ENCODE measurements at regions not wholly inside any gene's neighbourhood (a gene's known extent, or its start where the extent isn't known, plus 50 kb on each side); places are given as distances from the start of the nearest gene placed in this dataset.

- Histone ChIP-seq H3K36me3 (ENCODE audit: insufficient read depth, low read length) (no peaks in the 10 kb centered on the region), H2AFZ (ENCODE audit: low read length) (no peak overlapping the region), H3K4me3 (ENCODE audit: insufficient read depth, low read length) (no peak overlapping the region), H4K20me1 (ENCODE audit: insufficient read depth, low read length) (no peaks in the 10 kb centered on the region), H3K27ac (ENCODE audit: low read depth, low read length) (no peak overlapping the region), H3K9me3 (ENCODE audit: low read depth, low read length) (no peaks in the 10 kb centered on the region), H3K4me1 (ENCODE audit: insufficient read depth, low read length) (no peaks in the 10 kb centered on the region), H3K4me2 (ENCODE audit: insufficient read depth, low read length) (no peak overlapping the region), H3K79me2 (ENCODE audit: insufficient read depth, low read length) (no peaks in the 10 kb centered on the region), H3K27me3 (ENCODE audit: insufficient read depth, low read length) (no peaks in the 10 kb centered on the region)
- no peak for DNase-seq (ENCODE audit: insufficient read length, low spot score, missing footprints)
- no peak for TF ChIP-seq CTCF (IDR thresholded peaks at IDR 0.05; ENCODE audit: extremely low read depth, low read depth, low read length)
Measured at GRCh38 chr13:65555962-65556361, 1674.2 kb downstream of the PCDH9 start.

- Histone ChIP-seq H3K27me3 (ENCODE audit: insufficient read depth, low read length) (no peaks in the 10 kb centered on the region), H3K4me3 (ENCODE audit: insufficient read depth, low read length) (no peak overlapping the region), H3K4me1 (ENCODE audit: insufficient read depth, low read length) (no peaks in the 10 kb centered on the region), H3K9me3 (ENCODE audit: low read depth, low read length) (no peaks in the 10 kb centered on the region), H3K4me2 (ENCODE audit: insufficient read depth, low read length) (no peak overlapping the region), H4K20me1 (ENCODE audit: insufficient read depth, low read length) (no peaks in the 10 kb centered on the region), H3K27ac (ENCODE audit: low read depth, low read length) (no peak overlapping the region), H3K36me3 (ENCODE audit: insufficient read depth, low read length) (no peaks in the 10 kb centered on the region), H2AFZ (ENCODE audit: low read length) (no peak overlapping the region), H3K79me2 (ENCODE audit: insufficient read depth, low read length) (no peaks in the 10 kb centered on the region)
- no peak for TF ChIP-seq CTCF (IDR thresholded peaks at IDR 0.05; ENCODE audit: extremely low read depth, low read depth, low read length)
- DNase-seq (ENCODE audit: insufficient read length, low spot score, missing footprints), result no peak
Measured at GRCh38 chr13:65553096-65553727, 1676.9 kb downstream of the PCDH9 start.

GRCh38 chr13:65551208-65551607, 1678.9 kb downstream of the PCDH9 start:
- Histone ChIP-seq H3K4me3 (ENCODE audit: insufficient read depth, low read length) (no peak overlapping the region), H3K27ac (ENCODE audit: low read depth, low read length) (no peak overlapping the region), H2AFZ (ENCODE audit: low read length) (no peak overlapping the region), H3K79me2 (ENCODE audit: insufficient read depth, low read length) (no peaks in the 10 kb centered on the region), H3K36me3 (ENCODE audit: insufficient read depth, low read length) (no peaks in the 10 kb centered on the region), H3K4me2 (ENCODE audit: insufficient read depth, low read length) (no peak overlapping the region), H4K20me1 (ENCODE audit: insufficient read depth, low read length) (no peaks in the 10 kb centered on the region), H3K27me3 (ENCODE audit: insufficient read depth, low read length) (no peaks in the 10 kb centered on the region), H3K9me3 (ENCODE audit: low read depth, low read length) (no peaks in the 10 kb centered on the region), H3K4me1 (ENCODE audit: insufficient read depth, low read length) (no peaks in the 10 kb centered on the region)
- DNase-seq (ENCODE audit: insufficient read length, low spot score, missing footprints), result no peak
- TF ChIP-seq CTCF (IDR thresholded peaks at IDR 0.05; ENCODE audit: extremely low read depth, low read depth, low read length), result no peak

GRCh38 chr13:65540175-65540574, 1690.0 kb downstream of the PCDH9 start:
- Histone ChIP-seq H3K9me3 (ENCODE audit: low read depth, low read length) (no peaks in the 10 kb centered on the region), H2AFZ (ENCODE audit: low read length) (no peak overlapping the region), H3K36me3 (ENCODE audit: insufficient read depth, low read length) (no peaks in the 10 kb centered on the region), H3K27ac (ENCODE audit: low read depth, low read length) (no peak overlapping the region), H3K4me2 (ENCODE audit: insufficient read depth, low read length) (no peak overlapping the region), H3K27me3 (ENCODE audit: insufficient read depth, low read length) (no peaks in the 10 kb centered on the region), H4K20me1 (ENCODE audit: insufficient read depth, low read length) (no peaks in the 10 kb centered on the region), H3K79me2 (ENCODE audit: insufficient read depth, low read length) (no peaks in the 10 kb centered on the region), H3K4me3 (ENCODE audit: insufficient read depth, low read length) (no peak overlapping the region), H3K4me1 (ENCODE audit: insufficient read depth, low read length) (no peaks in the 10 kb centered on the region)
- DNase-seq (ENCODE audit: insufficient read length, low spot score, missing footprints), result no peak
- no peak for TF ChIP-seq CTCF (IDR thresholded peaks at IDR 0.05; ENCODE audit: extremely low read depth, low read depth, low read length)

All from osteoblast (primary cell).